Activated CD8-positive, alpha-beta T cell treated with anti-CD3 and anti-CD28 coated beads for 36 hours (primary cell): ENCODE measurements at regions not wholly inside any gene's neighbourhood (a gene's known extent, or its start where the extent isn't known, plus 50 kb on each side); places are given as distances from the start of the nearest gene placed in this dataset.

Experiments used
- ATAC-seq: fragments of 200-7000 bp; cut with Tn5 transposase; one replicate; pipeline ENCODE4 v1.10.0; 2021; ENCODE audit warnings: mild to moderate bottlenecking, moderate library complexity
- CTCF ChIA-PET: fragments of 350-600 bp; sonication (Branson Sonifier 250); formaldehyde crosslinking; loops from one replicate; lab custom pipeline; 2021; ENCODE audit warnings: antibody characterized with exemption; lab: Charles Lee
- POLR2A ChIA-PET: fragments of 350-600 bp; sonication (Branson Sonifier 250); formaldehyde crosslinking; loops from one replicate; lab custom pipeline; 2021; ENCODE audit warnings: antibody characterized with exemption; lab: Charles Lee
- DNase-seq: peaks from one replicate; pipeline ENCODE4 v3.0.0-alpha.2; 2020
- H3K27ac Mint-ChIP-seq: one replicate; pipeline ENCODE4 v1.8.0; 2021; ENCODE audit warnings: mild to moderate bottlenecking, mixed read lengths
- H3K27me3 Mint-ChIP-seq: one replicate; pipeline ENCODE4 v1.8.0; 2021; ENCODE audit warnings: mixed read lengths
- H3K36me3 Mint-ChIP-seq: one replicate; pipeline ENCODE4 v1.8.0; 2021; ENCODE audit warnings: low read depth, mixed read lengths
- H3K4me1 Mint-ChIP-seq: one replicate; pipeline ENCODE4 v1.8.0; 2021; ENCODE audit warnings: low read depth, mixed read lengths
- H3K4me3 Mint-ChIP-seq: one replicate; pipeline ENCODE4 v1.8.0; 2021; ENCODE audit warnings: mild to moderate bottlenecking, moderate library complexity, mixed read lengths
- H3K9me3 Mint-ChIP-seq: one replicate; pipeline ENCODE4 v1.8.0; 2021; ENCODE audit warnings: mixed read lengths
- intact Hi-C: fragments of 100-400 bp; cut with micrococcal nuclease; formaldehyde crosslinking; loops from one replicate; pipeline ENCODE4 v1.10.0; 2022
- TF ChIP-seq, protein P1 (sequence below): fragments of 200-600 bp; IDR thresholded peaks from one replicate; pipeline ENCODE4 v1.8.0; 2022; ENCODE audit warnings: antibody characterized with exemption, mild to moderate bottlenecking

DNA sequence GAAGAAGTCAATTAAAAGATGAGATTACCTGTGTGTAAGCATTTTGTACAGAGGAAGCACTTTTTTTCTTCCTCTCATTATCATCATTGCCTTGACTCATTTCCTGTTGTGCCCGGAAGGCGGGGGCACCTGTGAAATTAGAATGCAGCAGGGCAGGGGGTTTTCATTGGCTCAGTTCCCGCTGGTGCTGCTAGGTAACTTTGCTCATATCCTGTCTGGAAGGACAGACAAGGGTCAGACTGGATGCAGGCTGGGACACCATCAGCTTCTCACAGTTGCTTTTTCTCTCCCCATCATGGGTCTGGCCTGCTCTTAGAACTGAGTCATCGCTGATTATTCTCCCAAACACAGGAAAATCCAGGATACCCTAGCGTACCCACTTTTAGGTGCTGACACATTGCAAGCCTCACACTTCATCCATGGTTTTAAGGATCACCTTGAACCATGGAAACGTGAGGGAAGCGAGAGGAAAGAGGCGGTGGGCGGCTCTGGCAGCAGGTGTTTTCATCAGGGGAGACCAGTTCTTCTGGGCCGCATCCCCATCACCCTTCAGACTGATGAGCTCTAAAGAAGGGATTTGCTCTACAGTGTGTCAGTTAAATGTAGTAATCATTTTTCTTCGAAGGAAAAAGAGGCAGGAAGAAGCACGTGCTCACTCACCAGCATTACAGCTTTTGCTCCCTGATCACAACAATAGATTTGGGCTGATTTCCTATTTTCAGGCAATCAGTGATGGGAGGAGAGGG, 195.7 kb upstream of the SASH1 start:
- ChIA-PET POLR2A (interaction anchor here (0.6 kb wide), 1 partner anchor 285 kb away, joined by 3 read pairs; no protein-coding TSS in a partner anchor), CTCF (interaction anchor here (1.0 to 2.8 kb wide), 4 partner anchors 19 to 639 kb away, joined by 3 to 12 read pairs (median 5); no protein-coding TSS in a partner anchor)
- Mint-ChIP-seq H3K27ac (peak overlapping the region; percentile 91), H3K27me3 (peaks cover 4% of the 10 kb centered on the region), H3K4me3 (peak overlapping the region; percentile 46), H3K9me3 (no peaks in the 10 kb centered on the region), H3K4me1 (peaks cover 11% of the 10 kb centered on the region), H3K36me3 (no peaks in the 10 kb centered on the region)
- peak; percentile 98 for ATAC-seq
- intact Hi-C loops: no loop called here
- DNase-seq: peak; percentile 86
- TF ChIP-seq, protein P1, sequence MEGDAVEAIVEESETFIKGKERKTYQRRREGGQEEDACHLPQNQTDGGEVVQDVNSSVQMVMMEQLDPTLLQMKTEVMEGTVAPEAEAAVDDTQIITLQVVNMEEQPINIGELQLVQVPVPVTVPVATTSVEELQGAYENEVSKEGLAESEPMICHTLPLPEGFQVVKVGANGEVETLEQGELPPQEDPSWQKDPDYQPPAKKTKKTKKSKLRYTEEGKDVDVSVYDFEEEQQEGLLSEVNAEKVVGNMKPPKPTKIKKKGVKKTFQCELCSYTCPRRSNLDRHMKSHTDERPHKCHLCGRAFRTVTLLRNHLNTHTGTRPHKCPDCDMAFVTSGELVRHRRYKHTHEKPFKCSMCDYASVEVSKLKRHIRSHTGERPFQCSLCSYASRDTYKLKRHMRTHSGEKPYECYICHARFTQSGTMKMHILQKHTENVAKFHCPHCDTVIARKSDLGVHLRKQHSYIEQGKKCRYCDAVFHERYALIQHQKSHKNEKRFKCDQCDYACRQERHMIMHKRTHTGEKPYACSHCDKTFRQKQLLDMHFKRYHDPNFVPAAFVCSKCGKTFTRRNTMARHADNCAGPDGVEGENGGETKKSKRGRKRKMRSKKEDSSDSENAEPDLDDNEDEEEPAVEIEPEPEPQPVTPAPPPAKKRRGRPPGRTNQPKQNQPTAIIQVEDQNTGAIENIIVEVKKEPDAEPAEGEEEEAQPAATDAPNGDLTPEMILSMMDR: no peak

DNA sequence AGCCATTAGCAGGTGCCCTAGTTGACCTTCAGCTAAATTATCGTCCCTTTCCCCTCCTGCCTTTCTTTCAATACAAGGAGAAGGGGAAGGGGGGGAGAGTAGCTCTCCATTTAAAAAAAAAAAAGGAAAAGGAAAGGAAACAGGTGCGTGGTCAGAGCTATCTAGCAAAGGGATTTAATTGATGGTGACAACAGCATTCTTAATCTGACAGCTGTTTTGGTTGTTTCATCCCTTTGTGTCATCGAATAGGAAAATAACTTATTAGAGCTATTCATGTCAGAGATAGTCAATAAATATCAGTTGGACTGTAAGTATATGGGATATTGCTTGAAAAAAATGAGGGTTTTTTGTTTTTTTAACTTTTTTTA, 195.2 kb upstream of the SASH1 start:
- ATAC-seq (no peak), DNase-seq (no peak)
- no peaks in the 10 kb centered on the region for H3K36me3 Mint-ChIP-seq
- TF ChIP-seq, protein P1: no peak
- ChIA-PET CTCF (interaction anchor here (1.0 to 2.8 kb wide), 3 partner anchors 18 to 33 kb away, joined by 3 to 12 read pairs (median 5); no protein-coding TSS in a partner anchor), POLR2A (no interaction called here)
- intact Hi-C loops: no loop called here
- peaks cover 9% of the 10 kb centered on the region for H3K27me3 Mint-ChIP-seq
- no peaks in the 10 kb centered on the region for H3K9me3 Mint-ChIP-seq
- H3K4me1 Mint-ChIP-seq: peaks cover 11% of the 10 kb centered on the region
- H3K4me3 Mint-ChIP-seq: no peak overlapping the region
- H3K27ac Mint-ChIP-seq: no peak overlapping the region

- H3K36me3 Mint-ChIP-seq: no peaks in the 10 kb centered on the region
- ChIA-PET CTCF (interaction anchor here (0.6 to 1.9 kb wide), 2 partner anchors 13 to 25 kb away, joined by 3 to 8 read pairs; no protein-coding TSS in a partner anchor), POLR2A (interaction anchor here (0.7 kb wide), 1 partner anchor 343 kb away, joined by 3 read pairs; no protein-coding TSS in a partner anchor)
- H3K27me3 Mint-ChIP-seq: peaks cover 10% of the 10 kb centered on the region
- ATAC-seq (no peak), DNase-seq (no peak)
- H3K9me3 Mint-ChIP-seq: no peaks in the 10 kb centered on the region
- TF ChIP-seq, protein P1: no peak
- H3K27ac Mint-ChIP-seq: no peak overlapping the region
- intact Hi-C loops: no loop called here
- no peak overlapping the region for H3K4me3 Mint-ChIP-seq
- H3K4me1 Mint-ChIP-seq: peaks cover 3% of the 10 kb centered on the region
Measured at GRCh38 chr6:148151896-148152643, 190.6 kb upstream of the SASH1 start.

GRCh38 chr6:148154668-148155067, 188.0 kb upstream of the SASH1 start:
- TF ChIP-seq, protein P1: no peak
- DNase-seq: no peak
- no peaks in the 10 kb centered on the region for H3K9me3 Mint-ChIP-seq
- ChIA-PET CTCF (interaction anchor here (1.5 kb wide), 1 partner anchor 11 kb away, joined by 7 read pairs; no protein-coding TSS in a partner anchor), POLR2A (no interaction called here)
- no peak overlapping the region for H3K27ac Mint-ChIP-seq
- no peaks in the 10 kb centered on the region for H3K36me3 Mint-ChIP-seq
- H3K4me3 Mint-ChIP-seq: no peak overlapping the region
- no peak for ATAC-seq
- intact Hi-C loops: no loop called here
- H3K27me3 Mint-ChIP-seq: peaks cover 10% of the 10 kb centered on the region
- H3K4me1 Mint-ChIP-seq: no peaks in the 10 kb centered on the region
